ENCODE measurements at regions not wholly inside any gene's neighbourhood (a gene's known extent, or its start where the extent isn't known, plus 50 kb on each side); places are given as distances from the start of the nearest gene placed in this dataset.

GRCh38 chr18:50465211-50466153 lies 90.6 kb downstream of the SKA1 start:
- Histone ChIP-seq H3K27me3 (no peaks in the 10 kb centered on the region), H3K27ac (no peak overlapping the region), H3K9ac (ENCODE audit: low read depth in 2 of 2, low read length in 2 of 2) (no peak overlapping the region), H3K36me3 (no peaks in the 10 kb centered on the region), H3K9me3 (no peaks in the 10 kb centered on the region), H3K4me1 (no peaks in the 10 kb centered on the region), H3K4me3 (no peak overlapping the region)
- intact Hi-C loops (cut with DNase I): no loop called here
- TF ChIP-seq CTCF (IDR thresholded peaks at IDR 0.05): no peak
- no peak for DNase-seq

GRCh38 chr18:50466634-50467033 lies 91.8 kb downstream of the SKA1 start:
- no peak overlapping the region for H3K9ac ChIP-seq (ENCODE audit: low read depth in 2 of 2, low read length in 2 of 2)
- no peak for TF ChIP-seq CTCF (IDR thresholded peaks at IDR 0.05)
- no peaks in the 10 kb centered on the region for H3K9me3 ChIP-seq
- H3K27me3 ChIP-seq: no peaks in the 10 kb centered on the region
- DNase-seq: no peak
- no peaks in the 10 kb centered on the region for H3K4me1 ChIP-seq
- intact Hi-C loops (cut with DNase I): no loop called here
- no peak overlapping the region for H3K4me3 ChIP-seq
- H3K36me3 ChIP-seq: no peaks in the 10 kb centered on the region
- H3K27ac ChIP-seq: no peak overlapping the region

- DNase-seq: no peak
- intact Hi-C loops (cut with DNase I): no loop called here
Observed at GRCh38 chr18:50468807-50469206, 91.1 kb upstream of the MAPK4 start.

GRCh38 chr18:50469380-50469781 lies 90.5 kb upstream of the MAPK4 start:
- no peaks in the 10 kb centered on the region for H3K27me3 ChIP-seq
- H3K27ac ChIP-seq: no peak overlapping the region
- intact Hi-C loops (cut with DNase I): no loop called here
- H3K4me1 ChIP-seq: no peaks in the 10 kb centered on the region
- H3K9me3 ChIP-seq: no peaks in the 10 kb centered on the region
- H3K9ac ChIP-seq (ENCODE audit: low read depth in 2 of 2, low read length in 2 of 2): no peak overlapping the region
- no peak for DNase-seq
- TF ChIP-seq CTCF (IDR thresholded peaks at IDR 0.05): no peak
- H3K4me3 ChIP-seq: no peak overlapping the region
- no peaks in the 10 kb centered on the region for H3K36me3 ChIP-seq

More at GRCh38 chr18:50468807-50469206, 91.1 kb upstream of the MAPK4 start:
- H3K4me3 ChIP-seq: no peak overlapping the region
- no peak overlapping the region for H3K27ac ChIP-seq
- H3K9me3 ChIP-seq: no peaks in the 10 kb centered on the region
- H3K9ac ChIP-seq (ENCODE audit: low read depth in 2 of 2, low read length in 2 of 2): no peak overlapping the region
- H3K4me1 ChIP-seq: no peaks in the 10 kb centered on the region
- H3K27me3 ChIP-seq: no peaks in the 10 kb centered on the region
- TF ChIP-seq CTCF (IDR thresholded peaks at IDR 0.05): no peak
- no peaks in the 10 kb centered on the region for H3K36me3 ChIP-seq

GRCh38 chr18:50472941-50473340 lies 86.9 kb upstream of the MAPK4 start:
- Histone ChIP-seq H3K4me3 (no peak overlapping the region), H3K4me1 (no peaks in the 10 kb centered on the region), H3K9ac (ENCODE audit: low read depth in 2 of 2, low read length in 2 of 2) (no peak overlapping the region), H3K27ac (no peak overlapping the region), H3K27me3 (no peaks in the 10 kb centered on the region), H3K36me3 (no peaks in the 10 kb centered on the region), H3K9me3 (no peaks in the 10 kb centered on the region)
- intact Hi-C loops (cut with DNase I): no loop called here
- TF ChIP-seq CTCF (IDR thresholded peaks at IDR 0.05): no peak
- no peak for DNase-seq

Measured in colonic mucosa (tissue), 4 donors.